NCI-H2196 (cell line): ENCODE measurements at regions not wholly inside any gene's neighbourhood (a gene's known extent, or its start where the extent isn't known, plus 50 kb on each side); places are given as distances from the start of the nearest gene placed in this dataset.
A peak's percentile ranks its signal among the peaks of the same experiment; 100 is the strongest.
"Not testable (repeated sequence)": the region's sequence is repeated elsewhere in the genome, so short reads cannot be mapped to it uniquely, and the experiment has no call there.

Experiments
- DNase-seq: peaks from one replicate; lab custom pipeline; 2025; ENCODE audit not compliant: unreplicated experiment; lab: John Stamatoyannopoulos, UW

DNA sequence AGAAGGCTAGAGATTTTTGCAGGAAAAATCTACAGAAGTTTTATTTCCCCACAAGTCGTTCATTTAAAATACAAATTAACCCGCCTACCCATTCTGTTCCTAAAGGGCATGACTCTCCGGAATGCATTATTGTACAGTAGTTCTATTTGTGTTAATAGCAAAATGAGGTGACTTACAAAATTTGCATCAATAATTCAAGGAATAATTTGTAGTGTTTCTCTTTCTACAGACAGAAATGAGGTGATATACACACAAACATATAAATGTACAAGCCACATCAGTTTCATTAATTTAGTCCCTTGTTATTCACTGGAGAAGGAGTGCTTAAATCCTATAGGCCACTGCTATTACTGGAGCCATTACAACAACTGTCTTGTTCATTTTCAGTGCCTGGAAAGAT is 501.3 kb upstream of the DIAPH2 start:
- no peak for DNase-seq

GRCh38 chrX:96183843-96184242 is 500.8 kb upstream of the DIAPH2 start:
- DNase-seq: no peak

- no peak for DNase-seq
Observed at GRCh38 chrX:96204928-96205327, 479.7 kb upstream of the DIAPH2 start.

DNA sequence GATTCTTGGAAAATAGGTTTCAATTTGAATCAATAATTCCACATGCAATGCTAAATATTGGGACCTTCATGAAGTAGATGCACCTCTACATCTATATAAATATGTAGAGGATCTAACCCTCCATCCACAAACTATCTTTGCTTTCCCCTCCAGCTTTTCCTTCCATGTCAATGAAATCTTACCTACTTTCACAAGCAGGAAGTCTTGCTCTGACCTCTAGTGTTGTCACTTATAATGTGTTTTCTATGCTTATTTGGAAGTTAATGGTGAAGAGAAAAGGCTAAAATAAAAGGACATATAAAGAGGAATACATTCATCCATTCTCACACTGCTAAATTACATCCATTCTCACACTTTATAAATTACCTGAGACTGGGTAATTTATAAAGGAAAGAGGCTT is 472.7 kb upstream of the DIAPH2 start:
- DNase-seq: peak; percentile 1

- DNase-seq: not testable (repeated sequence)
Observed at GRCh38 chrX:96214681-96215080, 470.0 kb upstream of the DIAPH2 start.

DNA sequence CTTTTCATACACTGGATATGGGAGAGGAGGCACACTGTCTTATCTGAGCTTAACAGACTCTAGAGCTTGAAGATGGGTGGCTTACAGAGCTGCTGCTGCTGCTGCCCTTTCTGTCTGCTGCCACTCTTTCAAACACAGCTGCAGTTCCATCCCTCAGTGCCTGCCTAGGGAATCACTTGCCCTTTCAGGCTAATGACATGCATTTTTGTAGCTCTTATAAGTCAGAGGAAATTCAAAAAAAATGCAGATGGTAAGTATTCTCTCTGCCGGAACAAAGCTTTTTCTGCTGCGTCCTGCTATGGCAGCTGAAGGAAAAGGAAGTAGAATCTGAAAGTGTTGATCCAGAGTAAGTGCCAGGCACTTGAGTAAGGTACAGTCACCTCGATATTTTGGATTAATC is 460.4 kb upstream of the DIAPH2 start:
- no peak for DNase-seq

DNA sequence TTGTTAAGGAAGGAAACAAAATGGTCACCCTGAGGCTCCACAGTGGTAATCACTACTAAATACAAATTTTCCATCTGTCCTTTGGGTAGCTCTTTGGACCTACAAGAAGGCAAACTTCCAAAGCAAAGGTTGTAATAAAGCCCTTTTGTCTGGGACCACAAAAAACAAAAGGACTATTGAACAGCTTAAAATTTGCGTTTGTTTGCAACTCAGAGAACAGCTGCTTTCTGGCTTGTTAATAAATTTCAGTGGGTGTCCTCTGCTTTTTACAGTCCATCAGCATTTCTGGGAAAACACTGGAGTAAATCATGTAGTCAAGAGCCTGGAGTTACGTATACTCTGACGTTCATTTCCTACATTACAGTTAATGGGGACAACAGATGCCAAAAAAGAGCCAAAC is 439.7 kb upstream of the DIAPH2 start:
- no peak for DNase-seq

DNA sequence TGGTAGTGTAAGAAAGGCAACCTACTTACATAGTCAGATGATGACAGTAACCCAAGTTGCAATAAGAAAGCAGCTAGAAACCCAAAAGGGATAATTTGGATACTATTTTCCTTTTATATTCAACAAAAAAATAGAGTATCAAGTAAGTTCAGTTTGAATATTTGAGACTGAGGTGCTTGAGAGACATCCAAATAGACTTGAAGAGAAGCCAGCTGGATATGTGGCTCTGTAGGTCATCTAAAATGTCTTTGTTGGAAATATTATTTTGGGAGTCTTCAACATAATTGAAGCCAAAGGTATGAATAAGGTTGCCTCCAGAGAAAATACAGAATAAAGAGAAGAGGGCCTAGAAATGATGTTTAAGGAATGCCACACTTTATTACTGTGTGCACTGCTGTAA is 438.2 kb upstream of the DIAPH2 start:
- no peak for DNase-seq
